Suprapubic skin (tissue), 4 donors: ENCODE measurements at regions not wholly inside any gene's neighbourhood (a gene's known extent, or its start where the extent isn't known, plus 50 kb on each side); places are given as distances from the start of the nearest gene placed in this dataset.

Source experiments
- DNase-seq, 2 donors: peaks; one replicate each; pipeline ENCODE4 v3.0.0-alpha.2; 2019; ENCODE audit warnings: low spot score in 2 of 2
- H3K27ac ChIP-seq: fragments of 200-600 bp; sonication (generic); one replicate; pipeline ENCODE4 v1.5.1; 2019
- H3K27me3 ChIP-seq: fragments of 200-600 bp; sonication (generic); one replicate; pipeline ENCODE4 v1.5.1; 2019
- H3K36me3 ChIP-seq: fragments of 200-600 bp; sonication (generic); one replicate; pipeline ENCODE4 v1.5.1; 2019
- H3K4me1 ChIP-seq: fragments of 200-600 bp; sonication (generic); one replicate; pipeline ENCODE4 v1.5.1; 2019
- H3K4me3 ChIP-seq: fragments of 200-600 bp; sonication (generic); one replicate; pipeline ENCODE4 v1.5.1; 2019; ENCODE audit warnings: mild to moderate bottlenecking
- H3K9me3 ChIP-seq: fragments of 200-600 bp; sonication (generic); one replicate; pipeline ENCODE4 v1.5.1; 2019
- EP300 ChIP-seq: sonication (generic); formaldehyde crosslinking; IDR thresholded peaks from one replicate; pipeline ENCODE4 v1.6.1; 2017; ENCODE audit warnings: antibody characterized with exemption
- POLR2A ChIP-seq, 2 donors: fragments of 450-650 bp; IDR thresholded peaks; one replicate each; pipeline ENCODE4 v1.6.1; 2017; ENCODE audit warnings: antibody characterized with exemption in 2 of 2, mild to moderate bottlenecking in 2 of 2, moderate library complexity in 2 of 2
- POLR2AphosphoS5 ChIP-seq, 3 donors: sonication (generic); formaldehyde crosslinking; IDR thresholded peaks; one replicate each; pipeline ENCODE4 v1.6.1; 2017; ENCODE audit warnings: antibody characterized with exemption in 3 of 3
- WGBS: methylation state at CpG from one replicate; pipeline ENCODE4 v1.1.5; 2018; 5-methylcytosine and 5-hydroxymethylcytosine counted together
- TF ChIP-seq, protein P1 (sequence below), 2 donors: fragments of 200-600 bp in 1 of 2; fragments of 450-650 bp in 1 of 2; sonication (generic) in 1 of 2; IDR thresholded peaks; one replicate each; pipeline ENCODE4 v1.5.1; 2016 to 2019; ENCODE audit warnings: antibody characterized with exemption in 2 of 2, mild to moderate bottlenecking in 1 of 2, moderate library complexity in 1 of 2

DNA sequence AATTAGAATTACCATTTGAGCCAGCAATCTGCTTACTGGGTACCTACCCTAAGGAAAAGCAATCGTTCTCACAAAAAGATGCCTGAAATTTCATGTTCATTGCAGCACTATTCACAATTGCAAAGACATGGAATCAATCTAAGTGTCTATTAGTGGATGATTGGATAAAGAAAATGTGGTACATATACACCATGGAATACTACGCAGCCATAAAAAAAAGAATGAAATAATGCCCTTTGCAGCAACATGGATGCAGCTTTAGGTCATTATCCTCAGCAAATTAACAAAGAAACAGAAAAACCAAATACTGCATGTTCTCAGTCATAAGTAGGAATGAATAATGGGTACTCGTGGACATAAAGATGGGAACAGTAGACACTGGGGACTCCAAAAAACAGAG is 89.8 kb upstream of the MAP1LC3B2 start:
- H3K4me1 ChIP-seq, result no peaks in the 10 kb centered on the region
- H3K9me3 ChIP-seq, result no peaks in the 10 kb centered on the region
- WGBS, result 92% methylated on average over 3 of the region's 3 CpGs
- H3K27ac ChIP-seq, result no peak overlapping the region
- no peaks in the 10 kb centered on the region for H3K36me3 ChIP-seq
- no peaks in the 10 kb centered on the region for H3K27me3 ChIP-seq
- TF ChIP-seq POLR2A (IDR thresholded peaks at IDR 0.05), result no peak
- no peak for TF ChIP-seq POLR2AphosphoS5 (IDR thresholded peaks at IDR 0.05)
- TF ChIP-seq, protein P1, sequence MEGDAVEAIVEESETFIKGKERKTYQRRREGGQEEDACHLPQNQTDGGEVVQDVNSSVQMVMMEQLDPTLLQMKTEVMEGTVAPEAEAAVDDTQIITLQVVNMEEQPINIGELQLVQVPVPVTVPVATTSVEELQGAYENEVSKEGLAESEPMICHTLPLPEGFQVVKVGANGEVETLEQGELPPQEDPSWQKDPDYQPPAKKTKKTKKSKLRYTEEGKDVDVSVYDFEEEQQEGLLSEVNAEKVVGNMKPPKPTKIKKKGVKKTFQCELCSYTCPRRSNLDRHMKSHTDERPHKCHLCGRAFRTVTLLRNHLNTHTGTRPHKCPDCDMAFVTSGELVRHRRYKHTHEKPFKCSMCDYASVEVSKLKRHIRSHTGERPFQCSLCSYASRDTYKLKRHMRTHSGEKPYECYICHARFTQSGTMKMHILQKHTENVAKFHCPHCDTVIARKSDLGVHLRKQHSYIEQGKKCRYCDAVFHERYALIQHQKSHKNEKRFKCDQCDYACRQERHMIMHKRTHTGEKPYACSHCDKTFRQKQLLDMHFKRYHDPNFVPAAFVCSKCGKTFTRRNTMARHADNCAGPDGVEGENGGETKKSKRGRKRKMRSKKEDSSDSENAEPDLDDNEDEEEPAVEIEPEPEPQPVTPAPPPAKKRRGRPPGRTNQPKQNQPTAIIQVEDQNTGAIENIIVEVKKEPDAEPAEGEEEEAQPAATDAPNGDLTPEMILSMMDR (IDR thresholded peaks at IDR 0.05), result no peak
- H3K4me3 ChIP-seq, result no peak overlapping the region
- DNase-seq, result no peak

DNA sequence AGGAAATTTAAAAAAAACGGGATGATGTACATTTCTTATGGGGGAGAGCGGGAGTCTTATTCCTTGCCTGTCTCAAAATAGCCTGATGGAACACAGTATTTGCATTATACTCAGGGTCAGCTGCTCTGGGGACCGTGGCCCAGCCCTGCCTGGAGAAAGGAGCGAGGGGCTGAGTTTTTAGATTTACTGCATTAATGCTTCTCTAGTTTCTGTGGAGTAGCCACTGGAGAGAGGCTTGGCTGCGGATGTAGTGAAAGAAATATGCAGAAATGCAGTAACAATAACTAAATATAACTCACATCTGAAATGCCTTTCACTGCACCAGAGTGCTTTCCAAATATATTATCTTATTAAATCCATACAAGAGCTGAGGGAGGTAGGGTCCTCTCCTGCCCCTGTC is 87.6 kb upstream of the MAP1LC3B2 start:
- Histone ChIP-seq H3K36me3 (no peaks in the 10 kb centered on the region), H3K27me3 (no peaks in the 10 kb centered on the region), H3K27ac (no peak overlapping the region), H3K9me3 (no peaks in the 10 kb centered on the region), H3K4me1 (no peaks in the 10 kb centered on the region), H3K4me3 (no peak overlapping the region)
- TF ChIP-seq, protein P1 (IDR thresholded peaks at IDR 0.05), result no peak
- no peak for TF ChIP-seq EP300
- no peak for TF ChIP-seq POLR2AphosphoS5 (IDR thresholded peaks at IDR 0.05)
- WGBS, result 83% methylated on average over 5 of the region's 5 CpGs
- DNase-seq, result no peak

DNA sequence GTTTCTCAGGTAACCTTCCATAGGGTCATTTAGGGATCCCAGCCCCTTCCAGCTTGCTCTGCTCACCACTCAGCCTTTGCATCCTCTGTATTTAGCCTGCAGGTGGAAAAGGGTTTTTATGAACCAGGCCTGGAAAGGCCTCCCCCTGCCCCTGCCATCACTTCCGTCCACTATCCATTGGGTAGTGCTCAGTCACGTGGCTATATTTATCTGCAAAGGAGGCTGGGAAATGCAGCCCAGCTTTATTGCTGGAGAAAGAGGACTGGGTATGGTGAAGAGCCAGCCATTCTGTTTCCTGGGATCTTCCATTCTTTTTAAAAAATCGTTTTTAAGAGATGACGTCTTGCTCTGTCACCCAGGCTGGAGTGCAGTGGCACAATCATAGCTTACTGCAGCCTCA is 87.0 kb upstream of the MAP1LC3B2 start:
- 87% methylated on average over 4 of the region's 4 CpGs for WGBS
- no peak for TF ChIP-seq POLR2A (IDR thresholded peaks at IDR 0.05)
- TF ChIP-seq POLR2AphosphoS5 (IDR thresholded peaks at IDR 0.05), result no peak
- no peak for TF ChIP-seq EP300
- TF ChIP-seq, protein P1 (IDR thresholded peaks at IDR 0.05), result no peak

DNA sequence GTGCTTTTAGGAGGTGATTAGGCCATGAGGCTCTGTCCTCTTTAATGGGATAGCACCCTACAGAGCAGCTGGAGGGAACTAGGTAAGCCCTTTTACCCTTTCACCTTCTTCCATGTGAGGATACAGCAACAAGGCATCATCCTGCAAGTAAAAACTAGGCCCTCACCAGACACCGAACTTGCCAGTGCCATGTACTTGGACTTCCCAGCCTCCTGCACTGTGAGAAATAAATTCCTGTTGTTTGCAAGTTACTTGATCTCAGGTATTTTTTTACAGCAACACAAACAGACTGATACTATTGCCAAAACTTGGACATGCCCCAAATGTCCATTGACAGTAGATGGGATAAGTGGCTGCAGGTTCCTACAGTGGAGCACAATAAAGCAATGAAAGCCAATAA is 85.8 kb upstream of the MAP1LC3B2 start:
- Histone ChIP-seq H3K9me3 (no peaks in the 10 kb centered on the region), H3K4me3 (no peak overlapping the region), H3K27me3 (no peaks in the 10 kb centered on the region), H3K4me1 (no peaks in the 10 kb centered on the region), H3K36me3 (no peaks in the 10 kb centered on the region), H3K27ac (no peak overlapping the region)
- TF ChIP-seq EP300 (no peak), POLR2A (IDR thresholded peaks at IDR 0.05) (no peak), POLR2AphosphoS5 (IDR thresholded peaks at IDR 0.05) (no peak)
- TF ChIP-seq, protein P1 (IDR thresholded peaks at IDR 0.05), result no peak
- DNase-seq, result no peak
- whole genome bisulfite sequencing, result 94% methylated on average over 1 of the region's 1 CpG

More for the DNA sequence above, 87.0 kb upstream of the MAP1LC3B2 start:
- Histone ChIP-seq H3K9me3 (no peaks in the 10 kb centered on the region), H3K27ac (no peak overlapping the region), H3K4me3 (no peak overlapping the region), H3K36me3 (no peaks in the 10 kb centered on the region), H3K27me3 (no peaks in the 10 kb centered on the region), H3K4me1 (no peaks in the 10 kb centered on the region)
- no peak for DNase-seq

DNA sequence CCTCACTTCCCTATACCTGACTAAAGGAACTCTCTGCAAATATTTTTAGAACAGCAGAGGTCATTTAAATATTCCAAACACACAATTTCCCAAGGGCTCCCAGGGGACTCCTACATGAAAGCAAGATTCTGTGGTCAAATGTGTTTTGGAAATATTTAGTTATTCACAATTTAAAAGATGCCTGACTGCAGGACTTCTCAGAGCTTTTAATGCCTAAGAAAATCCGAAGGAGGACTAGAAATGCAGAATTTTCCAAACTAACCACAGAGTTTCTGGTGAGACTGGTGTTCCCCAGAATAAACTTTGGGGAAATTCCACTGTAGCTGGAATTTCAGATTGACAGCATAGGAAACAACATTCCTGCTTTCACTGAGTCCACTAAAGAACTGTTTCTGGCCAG is 84.8 kb upstream of the MAP1LC3B2 start:
- no peaks in the 10 kb centered on the region for H3K9me3 ChIP-seq
- no peak overlapping the region for H3K27ac ChIP-seq

More for the DNA sequence above, 84.8 kb upstream of the MAP1LC3B2 start:
- no peak for TF ChIP-seq POLR2A (IDR thresholded peaks at IDR 0.05)
- TF ChIP-seq POLR2AphosphoS5 (IDR thresholded peaks at IDR 0.05), result no peak
- TF ChIP-seq, protein P1 (IDR thresholded peaks at IDR 0.05), result no peak
- no peak for TF ChIP-seq EP300
- WGBS, result 52% methylated on average over 1 of the region's 1 CpG
- H3K4me3 ChIP-seq, result no peak overlapping the region
- no peaks in the 10 kb centered on the region for H3K4me1 ChIP-seq
- DNase-seq, result no peak
- no peaks in the 10 kb centered on the region for H3K36me3 ChIP-seq
- no peaks in the 10 kb centered on the region for H3K27me3 ChIP-seq
